ENCODE measurements at regions not wholly inside any gene's neighbourhood (a gene's known extent, or its start where the extent isn't known, plus 50 kb on each side); places are given as distances from the start of the nearest gene placed in this dataset.

- Histone ChIP-seq H3K27ac (no peak overlapping the region), H3K27me3 (no peaks in the 10 kb centered on the region), H3K4me1 (no peaks in the 10 kb centered on the region), H3K36me3 (no peaks in the 10 kb centered on the region), H3K4me3 (no peak overlapping the region), H3K9me3 (no peaks in the 10 kb centered on the region)
- WGBS, 4 donors, result 77 to 85% (median 82%) methylated on average over 3 of the region's 3 CpGs
- intact Hi-C loops (cut with DNase I), result no loop called here
- ATAC-seq, result no peak
- TF ChIP-seq POLR2A (IDR thresholded peaks at IDR 0.05) (no peak), CTCF (IDR thresholded peaks at IDR 0.05) (no peak)
- no peak for DNase-seq
Observed at GRCh38 chr3:35522450-35522849, 116.9 kb upstream of the ARPP21 start.

- no peak for ATAC-seq
- TF ChIP-seq POLR2A (IDR thresholded peaks at IDR 0.05) (no peak), CTCF (IDR thresholded peaks at IDR 0.05) (no peak)
- DNase-seq, result no peak
- WGBS, 4 donors, result 82 to 92% (median 89%) methylated on average over 4 of the region's 4 CpGs
- Histone ChIP-seq H3K4me1 (no peaks in the 10 kb centered on the region), H3K36me3 (no peaks in the 10 kb centered on the region), H3K27me3 (no peaks in the 10 kb centered on the region), H3K4me3 (no peak overlapping the region), H3K9me3 (no peaks in the 10 kb centered on the region), H3K27ac (no peak overlapping the region)
- intact Hi-C loops (cut with DNase I), result no loop called here
Observed at GRCh38 chr3:35523074-35523473, 116.3 kb upstream of the ARPP21 start.

GRCh38 chr3:35523838-35524237 lies 115.5 kb upstream of the ARPP21 start:
- Histone ChIP-seq H3K4me3 (no peak overlapping the region), H3K4me1 (no peaks in the 10 kb centered on the region), H3K9me3 (no peaks in the 10 kb centered on the region), H3K36me3 (no peaks in the 10 kb centered on the region), H3K27me3 (no peaks in the 10 kb centered on the region), H3K27ac (no peak overlapping the region)
- no peak for ATAC-seq
- DNase-seq, result no peak
- intact Hi-C loops (cut with DNase I), result no loop called here
- 68 to 74% (median 71%) methylated on average over 4 of the region's 4 CpGs for whole genome bisulfite sequencing, 4 donors
- no peak for TF ChIP-seq CTCF (IDR thresholded peaks at IDR 0.05)
- no peak for TF ChIP-seq POLR2A (IDR thresholded peaks at IDR 0.05)

GRCh38 chr3:35524856-35525255 lies 114.5 kb upstream of the ARPP21 start:
- intact Hi-C loops (cut with DNase I), result no loop called here
- TF ChIP-seq POLR2A (IDR thresholded peaks at IDR 0.05) (no peak), CTCF (IDR thresholded peaks at IDR 0.05) (no peak)
- DNase-seq, result no peak

More at GRCh38 chr3:35524856-35525255, 114.5 kb upstream of the ARPP21 start:
- H3K27me3 ChIP-seq, result no peaks in the 10 kb centered on the region
- no peaks in the 10 kb centered on the region for H3K4me1 ChIP-seq
- H3K27ac ChIP-seq, result no peak overlapping the region
- no peaks in the 10 kb centered on the region for H3K36me3 ChIP-seq
- H3K9me3 ChIP-seq, result no peaks in the 10 kb centered on the region
- 88 to 95% (median 92%) methylated on average over 2 of the region's 2 CpGs for WGBS, 4 donors
- H3K4me3 ChIP-seq, result no peak overlapping the region
- no peak for ATAC-seq
